Epidermal melanocyte (primary cell): ENCODE measurements at regions not wholly inside any gene's neighbourhood (a gene's known extent, or its start where the extent isn't known, plus 50 kb on each side); places are given as distances from the start of the nearest gene placed in this dataset.
"Not testable (repeated sequence)": the region's sequence is repeated elsewhere in the genome, so short reads cannot be mapped to it uniquely, and the experiment has no call there.

Experiments used
- DNase-seq: peaks from one replicate; pipeline ENCODE4 v3.0.0; 2011; ENCODE audit warnings: low spot score; ENCODE audit not compliant: insufficient read length

DNA sequence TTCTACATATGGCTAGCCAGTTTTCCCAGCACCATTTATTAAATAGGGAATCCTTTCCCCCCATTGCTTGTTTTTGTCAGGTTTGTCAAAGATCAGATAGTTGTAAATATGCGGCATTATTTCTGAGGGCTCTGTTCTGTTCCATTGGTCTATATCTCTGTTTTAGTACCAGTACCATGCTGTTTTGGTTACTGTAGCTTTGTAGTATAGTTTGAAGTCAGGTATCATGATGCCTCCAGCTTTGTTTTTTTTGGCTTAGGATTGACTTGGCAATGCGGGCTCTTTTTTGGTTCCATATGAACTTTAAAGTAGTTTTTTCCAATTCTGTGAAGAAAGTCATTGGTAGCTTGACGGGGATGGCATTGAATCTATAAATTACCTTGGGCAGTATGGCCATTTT, 60.0 kb upstream of the GPC3 start:
- DNase-seq: not testable (repeated sequence)

DNA sequence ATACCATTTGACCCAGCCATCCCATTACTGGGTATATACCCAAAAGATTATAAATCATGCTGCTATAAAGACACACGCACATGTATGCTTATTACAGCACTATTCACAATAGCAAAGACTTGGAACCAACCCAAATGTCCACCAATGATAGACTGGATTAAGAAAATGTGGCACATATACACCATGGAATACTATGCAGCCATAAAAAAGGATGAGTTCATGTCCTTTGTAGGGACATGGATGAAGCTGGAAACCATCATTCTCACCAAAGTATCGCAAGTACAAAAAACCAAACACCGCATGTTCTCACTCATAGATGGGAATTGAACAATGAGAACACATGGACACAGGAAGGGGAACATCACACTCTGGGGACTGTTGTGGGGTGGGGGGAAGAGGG, 81.7 kb upstream of the GPC3 start:
- not testable (repeated sequence) for DNase-seq

DNA sequence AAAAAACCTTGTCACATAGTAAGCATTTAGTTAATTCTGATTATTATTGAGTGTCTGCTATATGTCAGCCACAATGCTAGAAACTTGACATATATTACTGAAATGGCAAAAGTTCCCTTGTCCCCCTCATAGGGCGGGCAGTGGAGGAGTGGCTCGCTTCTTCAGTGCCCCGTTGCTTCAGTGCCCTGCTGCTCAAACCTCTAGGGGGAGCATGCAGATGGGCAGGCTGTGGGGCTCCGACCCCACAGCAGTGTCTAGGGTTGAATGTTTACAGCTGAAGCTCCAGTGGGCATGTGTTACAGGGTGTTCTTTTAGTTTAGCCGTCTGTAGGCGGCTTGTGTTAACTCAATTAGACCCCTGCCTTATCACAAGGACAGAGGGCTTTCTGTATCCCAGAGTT, 86.5 kb upstream of the GPC3 start:
- not testable (repeated sequence) for DNase-seq

DNA sequence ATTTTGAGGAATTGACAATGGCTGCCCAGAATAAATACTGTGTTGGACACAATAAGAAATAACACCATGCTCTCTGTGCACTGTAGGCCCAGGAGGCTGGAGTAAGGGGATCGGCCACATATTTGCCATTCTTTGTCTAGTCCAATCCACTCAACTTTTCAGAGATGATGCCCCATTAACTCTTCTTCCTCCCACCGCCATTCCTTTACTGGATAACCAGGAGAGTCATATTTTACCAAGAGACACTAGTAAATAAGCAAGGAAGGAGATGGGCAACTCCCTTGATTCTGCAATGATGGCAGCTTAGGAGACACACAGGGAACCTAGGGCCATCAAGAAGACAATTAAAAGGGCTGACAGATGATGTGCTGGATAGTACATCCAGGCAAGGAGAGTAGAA, 87.9 kb upstream of the GPC3 start:
- no peak for DNase-seq

DNA sequence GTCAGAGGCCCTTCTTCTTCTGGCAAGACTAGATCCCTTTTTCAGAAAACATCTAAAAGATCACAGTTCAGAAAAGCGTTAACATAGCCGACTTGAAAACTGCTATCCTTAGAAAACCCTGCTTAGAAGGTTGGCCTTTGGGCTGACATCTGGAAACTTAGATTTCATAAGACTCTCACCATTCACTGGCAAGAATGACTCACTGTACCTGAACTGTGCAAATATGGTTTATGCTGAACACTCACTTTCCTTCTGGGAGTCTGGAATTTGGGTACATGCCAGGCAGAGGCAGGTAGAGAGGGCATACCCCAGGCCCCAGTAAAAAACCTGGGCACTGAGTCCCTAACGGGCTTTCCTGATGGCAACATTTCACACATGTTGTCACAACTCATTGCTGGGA, 88.8 kb upstream of the GPC3 start:
- no peak for DNase-seq

DNA sequence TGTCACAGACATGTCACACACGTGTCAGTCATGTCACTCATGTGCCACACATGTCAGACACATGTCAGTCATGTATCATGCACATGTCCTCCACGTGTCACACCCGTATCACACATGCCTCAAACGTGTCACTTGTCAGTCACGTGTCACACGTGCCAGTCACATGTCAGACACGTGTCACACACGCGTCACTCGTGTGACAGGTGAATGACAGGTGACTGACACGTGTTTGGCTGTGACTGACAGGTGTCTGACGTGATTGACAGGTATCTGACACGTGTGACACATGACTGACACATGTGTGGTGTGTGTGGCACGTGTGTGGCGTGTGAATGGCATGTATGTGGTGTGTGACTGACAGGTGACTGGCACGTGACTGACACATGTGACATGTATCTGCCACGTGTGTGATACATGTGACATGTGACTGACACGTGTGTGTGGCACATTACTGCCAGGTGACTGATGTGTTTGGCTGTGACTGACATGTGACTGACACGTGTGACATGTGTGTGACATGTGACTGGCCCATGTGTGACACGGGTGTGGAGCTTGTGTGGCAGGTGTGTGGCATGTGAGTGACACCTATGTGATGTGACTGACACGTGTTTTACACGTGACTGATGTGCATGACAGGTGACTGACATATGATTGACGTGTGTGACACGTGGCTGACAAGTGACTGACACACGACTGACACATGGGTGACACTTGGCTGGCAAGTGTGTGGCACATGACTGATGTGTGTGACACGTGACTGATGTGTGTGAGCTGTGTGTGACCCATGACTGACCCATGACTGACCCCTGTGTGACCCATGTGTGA, 90.7 kb upstream of the GPC3 start:
- DNase-seq: no peak

DNA sequence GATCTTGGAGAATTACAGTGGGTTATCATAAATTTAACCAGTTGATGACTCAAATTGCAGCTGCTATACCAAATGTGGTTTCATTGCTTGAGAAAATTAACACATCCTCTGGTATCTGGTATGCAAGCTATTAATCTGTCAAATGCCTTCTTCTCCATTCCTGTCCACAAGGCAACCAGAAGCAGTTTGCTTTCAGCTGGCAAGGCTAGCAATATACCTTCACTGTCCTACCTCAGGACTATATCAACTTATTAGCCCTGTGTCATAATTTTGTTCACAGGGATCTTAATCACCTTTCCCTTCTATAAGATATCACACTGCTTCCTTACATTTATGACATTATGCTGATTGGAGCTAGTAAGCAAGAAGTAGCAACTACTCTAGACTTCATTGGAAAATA, 110.0 kb upstream of the GPC3 start:
- DNase-seq: no peak

DNA sequence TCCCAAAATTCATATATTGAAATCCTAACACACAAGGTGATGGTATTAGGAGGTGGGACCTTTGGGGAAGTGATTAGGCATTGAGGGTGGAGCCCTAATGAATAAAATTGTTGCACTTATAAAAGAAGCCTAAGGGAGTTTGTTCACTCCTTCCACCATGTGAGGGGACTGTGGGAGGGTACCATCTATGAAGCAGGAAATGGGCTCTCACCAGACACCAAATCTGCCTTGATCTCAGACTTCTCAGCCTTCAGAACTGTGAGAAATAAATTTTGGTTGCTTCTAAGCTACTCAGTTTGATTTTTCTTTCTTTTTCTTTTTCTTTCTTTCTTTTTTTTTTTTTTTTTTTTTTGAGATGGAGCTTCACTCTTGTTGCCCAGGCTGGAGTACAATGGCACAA, 116.2 kb upstream of the GPC3 start:
- no peak for DNase-seq

DNA sequence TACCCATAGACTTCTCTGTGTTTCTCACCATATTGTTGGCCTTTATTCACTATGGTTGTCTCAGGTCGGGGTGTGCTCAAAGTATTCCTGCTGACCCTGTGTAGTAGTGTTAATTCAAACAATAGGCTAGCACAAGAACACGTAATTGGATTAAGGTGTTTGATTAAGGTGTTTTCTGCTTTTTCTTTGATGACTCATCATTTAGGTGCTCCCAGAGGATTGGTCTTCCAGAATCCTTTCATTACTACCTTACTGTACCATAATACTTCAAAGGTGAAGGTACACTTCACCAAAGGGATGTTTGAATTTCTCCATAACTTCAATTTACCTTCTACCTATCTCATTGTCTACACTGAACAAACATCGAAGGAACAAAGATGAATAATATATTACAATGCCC, 121.7 kb upstream of the CCDC160 start:
- no peak for DNase-seq

DNA sequence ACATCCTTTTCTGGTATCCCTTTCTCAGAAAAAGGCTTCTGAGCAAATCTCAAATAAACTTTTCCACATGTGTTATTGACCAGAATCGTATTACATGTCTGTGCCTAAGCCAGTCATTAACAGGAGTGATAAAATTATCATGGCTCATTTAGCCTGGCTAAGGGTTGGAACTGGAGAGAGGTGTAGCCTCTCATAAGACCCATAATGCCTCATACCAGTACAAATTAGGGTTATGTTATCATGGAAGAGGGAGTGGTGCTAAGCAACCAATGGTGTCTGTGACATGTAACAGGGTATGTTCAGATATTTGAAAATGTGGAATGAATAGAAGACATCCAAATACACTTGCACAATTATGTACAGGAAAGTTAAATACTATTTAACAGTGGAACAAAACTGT, 99.6 kb upstream of the CCDC160 start:
- no peak for DNase-seq

DNA sequence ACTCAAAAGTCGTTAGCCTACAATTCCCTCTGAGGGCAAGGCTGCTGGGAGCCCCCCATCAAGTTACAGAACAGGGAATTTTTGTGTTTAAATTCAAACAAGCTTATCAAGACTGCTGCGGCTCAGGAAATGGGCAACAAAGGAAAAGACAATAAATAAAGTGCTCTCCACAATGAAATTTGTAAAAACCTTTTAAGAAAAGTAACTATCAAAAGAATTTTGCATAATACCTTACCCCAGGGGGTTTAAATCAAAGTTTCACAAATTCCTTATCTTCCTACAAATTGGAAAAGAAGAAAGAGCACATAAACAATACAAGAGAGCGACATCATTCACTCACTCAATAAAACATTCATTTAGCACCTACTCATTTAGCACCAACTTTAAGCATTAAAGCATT, 97.9 kb upstream of the CCDC160 start:
- no peak for DNase-seq

DNA sequence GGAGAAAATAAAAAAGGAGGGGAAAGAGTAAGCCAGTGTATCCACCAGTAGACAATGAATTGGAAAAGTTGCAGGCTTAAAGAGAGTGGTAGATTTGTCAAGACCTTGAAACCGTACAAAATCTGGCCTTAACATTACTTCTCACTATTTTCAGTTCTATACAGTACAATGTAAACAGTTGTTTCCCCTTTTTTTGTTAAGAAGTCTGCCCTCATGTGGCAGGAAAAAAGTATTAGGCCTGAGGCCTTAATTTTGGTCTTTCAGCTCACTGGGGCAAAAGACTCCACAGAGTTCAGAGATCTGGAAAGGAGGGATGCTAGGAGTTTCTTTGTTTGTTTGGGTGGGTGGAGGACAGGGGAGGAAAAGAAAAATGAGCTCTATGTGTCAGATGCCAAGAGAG, 92.8 kb upstream of the CCDC160 start:
- DNase-seq: no peak

DNA sequence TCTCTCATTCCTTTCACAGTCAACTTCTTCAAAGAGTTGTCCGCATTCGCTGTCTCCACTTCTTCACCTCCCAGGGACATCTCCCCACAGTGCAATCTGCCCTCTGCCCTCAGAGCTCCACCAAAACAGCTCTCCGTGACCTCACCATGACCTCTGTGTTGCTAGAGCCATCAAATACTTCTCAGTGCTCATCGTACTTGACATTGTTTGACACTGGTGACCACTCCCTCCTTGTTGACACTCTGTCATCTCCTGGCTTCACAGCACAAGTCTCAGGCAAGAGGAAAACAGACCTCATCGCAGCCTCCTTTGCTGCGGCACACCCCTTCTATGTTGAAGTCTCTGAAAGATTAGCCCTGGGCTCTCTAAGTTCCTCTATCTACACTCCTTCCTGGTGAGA, 90.5 kb upstream of the CCDC160 start:
- DNase-seq: no peak

DNA sequence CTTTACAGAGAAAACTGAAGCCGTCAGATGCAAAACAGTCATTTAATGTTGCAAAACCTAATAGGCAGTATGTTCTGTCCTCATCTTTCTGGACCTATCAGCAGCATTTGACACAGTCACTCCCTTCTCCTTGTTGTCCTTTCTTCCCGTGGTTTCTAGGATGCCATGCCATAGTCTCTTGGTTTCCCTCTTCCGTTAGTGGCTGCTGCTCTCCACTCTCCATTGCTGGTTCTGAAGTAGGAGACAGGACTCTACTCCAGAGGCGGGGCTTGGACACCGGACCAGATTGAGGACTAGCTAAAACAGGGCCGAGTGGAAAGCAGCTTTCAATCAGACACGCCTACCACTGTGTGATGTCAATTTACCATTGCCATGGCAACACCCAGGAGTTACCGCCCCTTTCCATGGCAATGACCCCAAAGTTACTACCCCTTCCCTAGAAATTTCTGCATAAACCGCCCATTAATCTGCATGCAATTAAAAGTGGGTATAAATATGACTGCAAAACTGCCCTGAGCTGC, 88.8 kb upstream of the CCDC160 start:
- DNase-seq: no peak

DNA sequence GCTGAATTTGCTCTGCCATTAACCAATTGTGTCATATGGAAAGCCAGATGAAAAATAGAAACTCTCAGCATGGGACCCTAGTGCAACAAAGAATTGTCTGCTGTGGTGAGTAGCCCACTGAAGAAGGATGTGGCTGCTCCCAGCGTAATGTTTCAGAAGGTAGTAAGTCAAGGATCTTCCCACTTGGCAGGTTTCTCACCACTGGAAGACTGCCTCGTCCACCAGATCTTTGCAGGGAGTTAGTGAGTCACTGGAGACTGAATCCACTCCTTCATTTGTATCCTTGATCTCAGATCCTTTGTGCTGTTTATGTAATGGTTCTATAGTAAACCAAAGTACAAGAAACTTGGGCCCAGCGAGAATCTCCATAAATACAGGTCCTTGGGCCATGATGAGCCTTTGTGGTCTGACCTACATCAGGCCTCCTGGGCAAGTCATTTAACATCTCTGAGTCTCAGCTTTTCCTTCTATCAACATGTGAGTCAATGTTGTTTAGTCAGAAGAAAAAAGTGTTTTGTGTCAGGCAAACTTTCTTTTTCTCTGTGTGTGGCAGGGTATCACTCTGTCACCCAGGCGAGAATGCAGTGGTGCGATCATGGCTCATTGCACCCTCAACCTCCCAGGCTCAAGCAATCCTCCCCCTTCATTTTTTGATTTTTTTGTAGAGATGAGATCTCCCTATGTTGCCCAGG, 78.0 kb upstream of the CCDC160 start:
- no peak for DNase-seq

DNA sequence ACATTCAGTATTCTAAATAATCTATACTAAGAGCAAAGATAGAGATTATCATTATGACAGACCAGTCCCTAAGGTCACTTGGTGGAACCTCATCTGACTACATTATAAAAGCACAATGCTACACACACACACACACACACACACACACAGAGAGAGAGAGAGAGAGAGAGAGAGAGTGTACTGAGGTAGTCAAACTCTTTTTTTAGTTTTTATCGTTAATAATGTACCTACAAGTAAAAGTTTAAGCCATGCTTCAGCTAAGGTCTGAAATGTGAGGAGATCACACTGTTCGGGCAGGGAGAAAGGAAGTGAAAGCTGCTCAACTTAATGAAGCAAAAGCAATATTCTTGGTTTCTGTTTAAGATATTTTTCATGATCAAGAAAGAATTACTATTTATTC, 75.8 kb upstream of the CCDC160 start:
- no peak for DNase-seq

DNA sequence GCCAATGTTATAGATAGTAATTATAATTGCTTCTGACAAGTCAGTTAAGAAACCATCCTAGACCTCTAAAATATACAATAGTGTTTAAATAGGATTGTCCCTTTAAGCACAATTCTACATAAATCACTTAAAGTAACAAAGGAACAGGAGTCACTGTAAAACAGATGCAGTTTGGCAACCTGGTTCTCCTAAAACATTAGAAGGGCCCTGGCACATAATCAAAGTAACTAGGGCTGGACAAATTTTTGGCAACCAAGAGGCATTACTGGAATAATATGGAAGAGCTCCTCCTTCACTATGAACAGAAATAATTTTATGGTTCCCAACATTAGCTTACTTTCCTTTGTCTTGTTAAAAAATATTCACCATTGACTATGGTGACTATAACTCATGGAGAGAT, 75.0 kb upstream of the CCDC160 start:
- DNase-seq: no peak

DNA sequence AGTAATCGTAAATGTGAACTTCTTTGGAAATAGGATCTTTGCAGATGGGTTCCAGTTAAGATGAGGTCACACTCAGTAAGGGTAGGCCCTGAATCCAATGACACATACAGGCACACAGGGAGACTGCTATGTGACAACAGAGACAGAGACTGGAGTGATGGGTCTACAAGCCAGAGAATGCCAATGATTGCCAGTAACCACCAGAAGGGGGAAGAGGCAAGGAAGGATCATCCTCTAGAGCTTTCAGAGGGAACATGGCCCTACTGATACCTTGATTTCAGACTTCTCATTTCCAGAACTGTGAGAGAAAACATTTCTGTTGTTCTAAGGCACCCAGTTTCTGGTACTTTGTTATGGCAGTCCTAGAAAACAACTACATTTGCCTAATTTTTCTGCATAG, 73.1 kb upstream of the CCDC160 start:
- no peak for DNase-seq

DNA sequence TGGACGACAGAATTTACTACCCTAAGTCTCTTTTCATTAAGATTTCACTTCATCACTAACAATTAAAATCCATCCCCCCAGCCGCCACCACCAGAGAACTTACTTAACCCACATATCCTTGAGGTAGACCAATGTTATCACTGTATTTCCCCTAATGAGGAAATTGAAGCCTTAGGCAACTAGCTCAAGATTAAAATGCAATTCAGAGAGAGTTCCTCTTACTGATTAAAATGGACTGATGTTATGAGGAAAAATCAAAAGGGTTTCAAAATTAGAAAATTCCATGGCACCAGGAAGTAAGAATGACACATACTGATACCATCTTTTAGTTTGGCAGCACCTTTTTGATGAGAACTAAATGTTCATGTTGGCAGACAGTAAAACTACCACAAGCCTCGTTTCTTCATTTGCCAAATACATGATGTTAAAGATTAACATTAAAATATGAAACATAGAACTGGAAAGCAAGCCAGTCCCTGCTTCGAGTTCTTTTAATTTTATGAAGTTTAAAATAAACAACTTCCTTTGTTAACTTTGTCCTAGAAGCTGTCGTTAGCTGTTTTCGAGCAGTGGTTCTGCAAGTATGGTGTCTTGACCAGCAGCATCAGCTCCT, 69.3 kb upstream of the CCDC160 start:
- no peak for DNase-seq

DNA sequence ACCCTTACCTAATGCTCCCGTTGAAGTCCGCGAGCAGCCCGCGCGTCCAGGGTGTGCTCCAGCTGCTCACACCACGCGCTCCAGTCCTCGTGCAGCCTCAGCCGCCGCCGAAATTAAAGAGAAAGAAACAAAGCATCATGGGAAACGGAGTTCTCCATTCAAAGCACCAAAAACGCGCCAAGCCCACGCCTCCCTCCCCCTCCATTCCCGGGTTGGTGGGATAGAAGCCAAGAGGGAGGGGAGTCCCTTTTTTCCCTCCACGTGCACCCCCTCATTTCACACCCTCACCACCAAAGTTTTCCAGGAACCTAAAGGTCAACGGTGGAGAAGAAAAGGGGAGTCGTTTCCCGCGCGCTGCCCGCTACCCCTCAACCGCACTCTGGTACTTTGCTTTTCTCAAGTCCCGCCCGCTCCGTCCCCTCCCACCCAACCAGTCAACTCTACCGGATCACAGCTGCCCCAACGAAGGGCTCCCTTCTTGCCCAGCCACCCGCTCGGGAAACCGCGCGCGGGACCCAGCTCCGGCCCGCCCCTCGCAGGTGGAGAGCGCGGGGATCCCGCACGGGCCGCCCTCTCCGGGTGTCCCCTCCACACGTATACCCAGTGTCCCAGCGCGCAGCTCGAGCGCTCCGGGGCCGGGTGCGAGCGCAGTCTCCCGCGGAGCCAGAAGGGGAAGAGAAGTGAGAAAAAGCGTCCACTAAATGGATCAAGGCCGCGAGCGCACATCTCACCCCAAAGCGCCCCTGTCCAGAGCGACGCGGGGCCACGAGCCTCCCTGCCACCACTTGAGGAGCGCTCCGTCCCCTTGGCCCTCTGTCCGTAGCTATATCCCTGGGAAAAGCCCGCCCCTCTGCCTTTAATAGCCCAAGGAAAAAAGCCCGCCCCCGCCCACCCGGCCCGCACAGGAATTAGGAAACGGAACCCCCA, 65.1 kb upstream of the CCDC160 start:
- DNase-seq: no peak

DNA sequence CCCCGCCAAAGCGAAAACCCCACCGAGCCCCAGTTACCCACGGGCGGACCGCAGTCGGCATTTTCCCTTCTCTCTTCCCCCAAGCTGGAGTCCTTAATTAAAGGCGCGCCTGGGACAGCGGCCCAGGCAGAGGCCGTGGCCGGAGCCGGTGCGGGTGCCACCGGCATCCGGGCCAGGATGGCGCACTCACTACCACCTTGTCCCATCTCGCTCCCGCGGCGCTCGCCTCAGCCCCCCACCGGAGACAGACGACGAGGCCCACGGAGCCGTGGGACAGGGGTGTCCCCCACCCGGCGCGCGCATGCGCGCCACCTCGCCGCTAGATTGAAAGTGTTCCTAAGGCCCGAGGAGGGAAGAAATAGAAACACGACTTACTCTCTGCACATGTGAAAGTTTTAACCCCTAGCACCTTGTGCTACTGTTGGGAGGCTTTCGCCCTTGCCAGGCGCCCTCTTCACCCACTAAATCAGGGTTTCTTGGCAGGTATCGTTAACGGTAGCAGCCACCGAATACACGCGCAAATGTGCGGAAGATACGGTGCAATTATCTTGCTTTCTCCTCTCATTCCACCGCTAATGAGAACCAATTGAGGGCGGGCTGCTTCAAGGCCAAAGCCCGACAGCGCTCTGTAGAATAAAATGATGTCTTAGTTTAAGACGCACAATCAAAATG, 64.3 kb upstream of the CCDC160 start:
- DNase-seq: no peak
